ENCODE measurements at regions not wholly inside any gene's neighbourhood (a gene's known extent, or its start where the extent isn't known, plus 50 kb on each side); places are given as distances from the start of the nearest gene placed in this dataset.

DNA sequence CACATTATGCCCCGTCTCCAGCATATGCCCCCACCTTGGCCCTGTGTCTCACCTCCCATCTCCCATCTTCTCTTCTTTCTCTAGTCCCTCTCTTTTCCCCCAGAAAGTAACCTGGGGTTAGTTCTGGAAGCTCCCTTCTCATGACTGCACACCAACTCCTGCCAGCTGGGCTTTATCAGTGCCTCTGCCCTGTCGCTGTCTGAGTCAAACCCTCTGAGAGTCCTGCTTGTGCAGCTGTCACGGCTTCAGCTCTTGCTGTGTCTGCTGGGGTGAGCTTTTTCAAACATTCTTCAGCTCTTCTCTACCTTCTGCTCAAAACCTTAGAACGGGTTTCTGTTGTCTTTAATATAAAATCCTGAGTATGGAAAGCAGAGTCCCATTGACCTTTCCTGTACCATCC lies 304.5 kb upstream of the B3GAT1 start:
- no peak for DNase-seq

DNA sequence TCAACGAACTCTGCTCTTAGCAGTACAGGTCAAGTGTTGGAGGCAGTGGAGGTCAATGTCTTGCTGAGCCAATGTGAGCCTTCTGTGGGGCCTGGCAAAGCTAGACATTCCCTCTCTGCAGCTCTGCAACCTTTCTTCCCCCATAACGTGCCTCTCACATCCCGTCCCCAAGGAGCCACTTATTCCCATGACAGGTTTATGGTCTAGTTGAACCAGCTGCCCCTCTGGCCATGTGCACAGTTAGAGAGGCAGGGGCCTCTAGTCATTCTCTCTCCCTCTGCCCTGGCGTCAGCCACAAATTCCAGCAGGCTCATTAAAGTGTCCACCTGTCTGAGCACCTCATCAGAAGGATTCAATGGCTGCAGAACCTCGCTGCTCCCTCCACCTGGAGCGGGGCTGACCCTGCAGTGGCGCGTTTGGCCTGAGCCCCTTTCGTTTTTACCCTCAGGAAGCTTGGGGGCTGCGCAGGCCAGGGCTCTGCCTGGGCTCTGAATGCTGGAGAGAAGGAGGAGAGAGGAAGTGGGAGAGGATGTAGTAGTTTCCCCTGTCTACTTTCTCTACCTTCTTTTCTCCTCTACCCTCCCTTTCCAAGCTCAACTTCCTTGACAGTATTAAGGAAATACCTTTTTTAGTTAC lies 302.1 kb upstream of the B3GAT1 start:
- no peak for DNase-seq

DNA sequence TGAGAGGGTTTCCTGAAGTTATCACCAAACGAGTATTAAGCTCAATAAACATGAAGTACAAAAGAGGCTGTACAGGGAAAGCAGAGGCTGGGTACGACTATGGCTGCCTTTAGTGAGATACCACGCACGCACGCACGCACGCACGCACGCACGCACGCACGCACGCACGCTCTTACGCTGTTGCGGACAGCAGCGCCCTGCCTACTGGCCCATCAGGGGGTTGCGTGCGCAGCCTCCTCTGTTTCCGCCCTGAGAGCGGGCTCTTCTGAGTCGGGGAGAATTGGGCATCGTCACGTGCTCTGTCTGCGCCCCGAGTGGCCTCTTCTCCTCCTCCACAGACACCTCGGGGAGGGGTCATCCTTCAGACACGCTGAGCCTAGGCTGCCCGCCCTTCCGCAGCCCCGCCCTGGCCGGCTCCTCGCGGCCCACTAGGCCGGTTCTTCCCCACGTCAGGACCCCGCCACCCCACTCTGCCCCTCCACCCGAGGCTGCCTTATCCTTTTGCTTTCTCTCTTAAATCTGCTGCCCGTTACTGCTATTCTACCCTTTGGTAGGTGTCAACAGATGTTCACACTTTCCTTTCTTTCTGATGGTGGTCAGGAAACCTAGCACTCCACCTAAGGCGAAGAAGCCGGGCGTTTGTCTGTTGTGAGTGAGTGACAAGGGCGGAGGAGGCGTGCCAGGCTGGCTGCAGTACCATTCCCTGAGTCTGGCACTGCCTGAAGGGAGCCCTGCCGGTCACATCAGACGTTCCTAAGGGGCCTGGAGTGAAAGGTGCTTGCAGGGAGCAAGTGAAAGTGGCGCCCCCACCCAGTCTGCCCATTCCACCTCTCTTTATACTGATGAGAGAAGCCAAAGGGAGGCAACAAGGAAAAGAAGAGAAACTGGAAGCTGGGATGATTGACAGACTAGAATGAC lies 300.4 kb upstream of the B3GAT1 start:
- no peak for DNase-seq

DNA sequence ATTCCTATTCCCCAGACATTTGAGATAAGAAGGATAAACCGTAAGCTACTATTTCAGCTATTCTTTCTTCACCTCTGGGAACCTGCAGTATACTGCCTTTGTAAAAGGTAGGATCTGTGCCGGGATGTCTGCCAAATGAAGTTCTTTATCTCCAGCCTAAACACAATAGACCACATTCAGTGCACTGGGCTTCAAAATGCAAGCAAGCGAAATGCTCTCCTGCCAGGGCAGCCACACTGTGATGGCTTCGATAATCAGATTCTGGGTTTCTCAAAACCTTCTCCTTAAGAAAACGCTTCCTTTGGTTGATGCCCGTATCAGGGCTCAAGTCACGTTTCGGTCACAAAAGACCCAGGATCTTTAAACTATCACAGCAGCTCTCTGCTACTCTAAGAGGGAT lies 299.5 kb upstream of the B3GAT1 start:
- DNase-seq: no peak

DNA sequence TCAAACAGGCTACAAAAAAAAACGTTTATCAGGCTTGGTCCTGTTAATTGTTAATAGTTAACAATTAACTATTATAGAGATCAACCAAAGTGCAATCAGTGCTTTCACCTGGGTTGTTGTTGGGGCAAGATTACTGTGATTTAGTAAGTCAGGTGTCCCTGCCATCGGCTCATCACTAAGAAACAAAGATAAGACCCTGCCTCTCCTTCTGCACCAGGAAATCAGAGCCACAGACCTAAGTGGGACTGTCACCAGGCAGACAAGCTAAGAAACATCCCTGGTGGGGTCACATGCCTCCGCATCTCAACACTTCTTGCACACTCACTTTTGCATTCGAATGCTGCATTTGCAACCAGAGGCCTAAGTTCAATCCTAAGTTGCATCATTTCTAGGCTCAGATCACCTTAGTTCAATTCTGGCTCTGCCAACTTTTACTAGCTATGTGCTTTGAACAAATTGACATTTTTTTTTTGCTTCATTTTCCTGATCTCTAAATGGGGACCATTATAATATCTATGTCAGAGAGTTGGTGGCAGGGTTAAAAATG lies 298.9 kb upstream of the B3GAT1 start:
- DNase-seq: no peak

DNA sequence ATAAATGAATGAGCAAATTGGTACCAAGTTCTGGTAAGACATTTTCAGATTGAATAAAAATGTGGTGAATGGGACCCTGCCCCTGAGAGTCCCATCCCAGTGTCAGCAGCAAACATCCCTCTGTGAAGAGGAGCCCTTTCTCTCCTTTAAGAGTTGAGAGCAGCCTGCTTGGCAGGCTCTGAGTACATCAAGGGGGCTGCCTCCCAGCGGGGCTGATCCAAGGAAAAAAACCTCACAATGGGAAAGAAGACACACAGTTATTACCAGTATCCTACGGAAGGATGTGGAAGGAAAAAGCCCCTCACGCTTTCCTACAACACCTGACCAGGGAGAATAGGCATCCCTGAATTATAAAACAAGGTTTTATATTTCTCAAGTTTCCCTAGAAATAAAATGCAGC lies 293.8 kb upstream of the B3GAT1 start:
- no peak for DNase-seq

DNA sequence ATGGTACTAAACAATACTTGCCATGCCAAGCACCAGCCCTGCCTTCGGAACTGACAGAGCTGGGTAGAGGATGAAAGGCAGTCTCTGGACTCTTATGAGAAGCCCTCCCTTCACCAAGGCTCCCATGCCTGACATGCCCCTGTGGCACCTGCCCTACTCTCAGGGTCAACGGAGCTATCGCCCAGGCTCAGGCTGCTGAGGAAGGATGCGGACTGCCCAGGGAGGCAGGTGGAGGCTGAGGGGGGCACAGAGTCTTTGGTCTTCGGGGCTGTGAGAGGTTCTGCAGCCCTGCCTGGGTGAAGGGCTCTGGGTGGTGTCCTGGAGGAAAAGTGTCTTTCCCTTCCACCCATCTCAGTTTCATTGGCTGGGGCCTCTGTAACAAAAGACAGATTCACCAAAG lies 290.8 kb upstream of the B3GAT1 start:
- DNase-seq: no peak

DNA sequence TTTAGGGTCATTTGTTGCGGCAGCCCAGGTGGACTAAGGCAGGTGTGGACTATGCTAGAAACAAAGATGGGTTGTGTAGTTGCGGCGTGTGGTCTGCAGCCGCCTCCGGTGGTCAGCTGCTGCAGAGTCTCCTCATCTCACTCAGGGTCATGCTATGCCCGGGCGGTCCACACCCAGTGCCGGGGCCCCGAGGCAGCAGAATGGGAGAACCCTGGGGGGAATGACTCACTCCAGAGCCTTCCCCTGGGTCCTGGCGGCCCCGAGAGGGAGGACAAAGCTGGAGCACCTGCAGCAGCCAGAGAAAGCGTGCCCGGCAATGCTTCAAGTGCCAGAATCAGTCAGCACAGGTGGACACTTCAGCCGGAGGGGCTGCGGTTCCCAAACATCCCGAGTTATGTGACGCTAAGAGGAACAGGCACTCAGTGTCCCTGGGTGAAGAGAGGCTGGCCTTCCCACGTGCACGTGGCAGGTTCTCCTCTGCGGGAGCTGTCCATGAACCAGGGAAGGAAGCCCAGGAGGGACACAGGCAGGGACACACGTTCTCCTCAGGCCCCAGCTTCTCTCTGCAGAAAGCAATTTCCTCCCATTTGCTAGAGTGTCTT lies 289.6 kb upstream of the B3GAT1 start:
- no peak for DNase-seq

DNA sequence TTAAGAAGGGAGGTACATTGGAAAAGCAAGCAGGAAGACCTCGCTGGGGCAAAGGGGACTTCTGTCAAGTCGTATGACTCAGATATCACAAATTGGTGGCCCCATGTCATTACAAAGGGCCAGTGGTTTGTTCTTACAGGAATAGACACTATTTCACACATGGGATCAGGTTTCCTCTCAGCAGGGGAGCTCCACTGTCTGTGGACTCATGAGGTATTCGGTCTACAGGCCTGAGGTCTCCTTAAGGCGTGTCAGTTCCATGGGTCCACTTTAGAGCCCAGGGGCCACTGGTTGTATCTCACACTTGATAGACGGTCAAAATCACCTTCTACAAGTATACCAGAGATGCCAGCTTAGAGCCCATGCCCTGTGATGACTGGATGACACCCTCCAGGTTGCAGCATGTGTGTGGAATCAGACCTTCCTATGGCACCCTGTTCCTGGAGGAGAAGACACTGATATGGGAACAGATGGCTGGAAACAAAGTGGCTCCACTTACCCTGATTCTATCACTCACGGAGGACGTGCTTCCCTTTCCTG lies 288.1 kb upstream of the B3GAT1 start:
- no peak for DNase-seq

DNA sequence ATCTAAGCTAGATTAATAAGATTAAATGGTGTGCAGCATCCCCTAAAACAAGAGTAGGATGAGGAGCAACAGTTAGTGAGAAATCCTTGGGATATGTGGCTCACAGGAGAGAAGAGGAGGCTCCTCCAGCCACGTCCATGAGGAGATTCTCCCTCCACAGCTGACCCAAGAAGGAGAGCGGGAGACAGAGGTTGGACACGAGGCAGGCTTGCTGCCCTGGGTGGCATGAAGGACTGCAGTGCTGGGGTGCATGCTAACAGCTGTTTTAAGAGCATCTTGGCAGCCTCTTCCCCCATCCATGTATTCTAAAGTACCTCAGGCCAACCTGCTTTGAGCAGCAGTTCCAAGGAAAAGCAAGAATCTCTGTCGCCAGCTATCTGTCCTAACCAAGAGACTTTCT lies 284.4 kb upstream of the B3GAT1 start:
- DNase-seq: no peak

DNA sequence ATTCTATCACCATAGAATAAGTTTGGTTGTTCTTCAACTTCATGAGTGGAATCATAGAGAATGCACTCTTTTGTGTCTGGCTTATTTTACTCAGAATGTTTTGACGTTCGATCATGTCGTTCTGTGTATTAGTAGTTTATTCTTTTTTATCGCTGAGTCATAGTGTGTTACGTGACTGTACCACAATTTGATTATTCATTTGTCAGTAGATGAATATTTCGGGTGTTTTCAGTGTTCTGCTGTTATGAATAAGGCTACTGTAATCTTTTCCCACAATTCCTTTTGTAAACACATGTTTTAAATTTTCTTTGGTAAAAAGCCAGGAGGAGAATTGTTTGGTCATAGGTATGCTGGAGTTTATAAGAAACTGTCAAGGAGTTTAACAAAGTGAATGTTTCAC lies 279.9 kb upstream of the B3GAT1 start:
- DNase-seq: no peak

DNA sequence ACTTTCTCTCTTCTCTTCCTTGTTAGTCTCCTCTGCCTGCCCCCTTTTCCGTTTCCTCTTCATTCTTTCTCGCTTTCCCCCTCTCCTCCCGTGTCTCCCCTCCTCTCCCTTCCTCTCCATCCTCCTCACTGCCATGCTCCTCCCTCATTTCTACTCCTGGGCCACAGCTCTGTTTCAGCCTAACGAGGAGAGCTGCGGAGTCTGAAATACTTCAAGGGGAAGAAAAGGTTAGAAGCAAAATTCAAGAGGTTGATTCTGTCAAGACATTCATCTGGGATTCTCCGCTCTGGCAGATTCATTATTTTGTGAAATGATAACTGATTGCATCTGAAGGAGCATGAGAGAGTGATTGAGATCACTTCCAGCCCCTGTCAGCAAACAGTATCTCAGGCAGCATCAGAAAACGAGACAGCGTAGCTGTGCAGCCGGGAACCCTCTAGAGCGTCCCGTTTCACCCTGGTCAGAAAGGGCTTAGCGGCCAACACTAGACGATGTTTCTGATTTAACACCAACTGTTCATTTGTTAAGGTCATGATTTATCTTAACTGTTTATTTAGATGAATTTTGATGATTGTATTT lies 279.3 kb upstream of the B3GAT1 start:
- no peak for DNase-seq

DNA sequence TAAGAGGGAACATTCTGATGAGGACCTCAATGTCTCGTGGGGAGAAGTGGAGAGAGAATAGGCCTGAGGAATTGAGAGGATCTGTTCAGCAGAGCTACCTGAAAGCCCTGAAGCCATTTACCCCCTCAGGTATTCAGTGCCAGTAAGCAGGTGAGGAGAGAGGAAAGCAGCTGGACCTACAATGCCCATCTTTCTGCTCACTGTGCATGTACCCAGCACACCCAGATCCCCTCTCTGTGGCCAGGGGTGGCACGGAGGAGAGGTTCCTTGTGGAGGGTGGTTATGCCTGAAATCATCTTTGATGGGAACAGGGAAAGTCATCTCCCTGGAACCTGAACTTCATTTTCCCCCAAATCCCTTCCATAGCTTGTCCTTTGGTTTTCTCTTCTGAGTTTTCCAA lies 277.8 kb upstream of the B3GAT1 start:
- no peak for DNase-seq

DNA sequence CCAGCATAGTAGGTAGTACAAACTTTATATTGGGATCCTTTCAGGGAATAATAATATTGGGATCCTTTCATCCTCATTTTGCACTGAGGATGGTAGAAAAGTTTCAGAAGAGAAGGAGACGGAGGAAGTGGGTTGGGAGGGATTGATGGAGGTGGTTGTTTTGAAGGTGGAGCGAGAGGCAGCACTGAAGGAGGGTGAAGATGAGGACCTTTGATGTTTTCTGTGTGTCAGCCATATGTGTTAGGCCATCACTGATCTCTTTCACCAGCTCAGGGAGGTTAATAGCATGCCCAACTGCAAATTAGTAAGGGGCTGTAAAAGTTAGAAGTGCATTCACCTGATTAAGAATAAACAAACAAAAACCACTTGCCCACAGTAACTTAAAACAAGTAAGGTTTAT lies 275.5 kb upstream of the B3GAT1 start:
- DNase-seq: no peak

DNA sequence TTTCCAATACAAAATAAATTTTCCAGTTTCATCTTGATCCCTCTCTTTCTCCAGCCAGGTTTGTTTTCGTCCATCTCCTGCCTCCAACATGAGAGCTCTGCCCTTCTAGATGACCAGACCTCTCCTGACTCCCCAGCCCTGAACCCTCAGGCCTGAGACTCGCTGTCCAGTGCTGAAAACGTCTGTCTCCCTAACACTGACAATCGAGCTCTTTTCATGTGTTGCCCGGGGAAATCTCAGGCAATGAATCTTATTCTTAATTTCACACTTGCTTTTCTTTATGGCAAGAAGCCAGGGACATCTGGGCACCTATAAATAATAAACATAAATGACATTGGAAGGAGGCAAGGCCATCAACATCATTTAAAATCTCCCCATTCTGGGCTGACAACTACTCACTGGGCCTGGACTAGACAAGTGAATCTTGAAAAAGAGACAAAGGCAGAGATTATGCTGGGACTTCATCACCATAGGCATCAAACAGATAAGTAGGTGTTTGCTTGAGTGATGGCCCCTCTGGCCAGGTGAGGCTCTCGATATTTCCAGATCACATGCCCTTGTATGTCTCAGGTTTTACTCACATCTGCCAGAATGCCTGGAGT lies 274.5 kb upstream of the B3GAT1 start:
- DNase-seq: no peak

DNA sequence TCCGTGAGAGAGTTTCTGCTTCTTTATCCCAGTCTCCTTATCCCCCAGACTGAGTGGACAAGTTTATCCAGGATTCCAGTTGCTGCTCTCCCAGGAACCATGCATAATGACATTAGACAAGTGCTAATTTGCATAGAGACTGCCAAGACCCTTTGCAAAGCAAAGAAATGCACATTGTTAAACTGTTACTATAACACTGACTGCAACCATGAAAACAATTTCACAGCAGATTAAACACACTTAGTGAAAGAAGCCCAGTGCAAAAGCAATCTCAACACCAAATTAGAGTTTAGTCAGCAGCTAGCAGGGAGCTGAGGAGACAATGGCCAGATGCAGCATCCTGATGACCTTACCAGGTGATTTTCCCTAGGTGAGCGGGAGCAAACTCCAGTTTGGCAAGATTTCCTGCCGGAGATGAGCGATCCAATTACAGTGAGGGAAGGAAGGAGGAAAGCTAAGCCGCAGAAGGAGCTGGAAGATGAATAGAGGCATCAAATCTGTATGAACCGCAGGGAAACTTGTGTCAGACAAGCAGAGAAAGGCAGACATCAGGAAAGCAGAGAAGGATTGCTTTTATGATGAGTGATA lies 273.8 kb upstream of the B3GAT1 start:
- DNase-seq: no peak

DNA sequence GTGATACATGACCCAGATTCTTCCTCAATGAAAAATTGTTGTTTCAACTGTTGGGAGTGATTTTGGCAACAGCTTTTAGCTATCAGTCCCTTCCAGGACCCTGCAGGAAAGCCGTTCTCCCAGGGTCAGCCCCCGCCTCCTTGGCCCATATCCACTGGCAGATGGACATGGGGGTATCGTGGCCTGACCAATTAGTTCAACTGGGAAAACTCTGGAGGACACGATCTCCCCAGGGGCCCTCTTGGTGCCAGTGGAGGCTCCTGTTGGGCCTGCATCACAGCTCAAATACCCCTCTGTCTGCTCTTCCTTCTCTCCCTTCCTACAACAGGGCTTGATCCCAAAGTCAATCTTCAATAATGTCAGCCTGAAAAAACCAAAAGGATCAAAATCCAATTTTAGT lies 272.5 kb upstream of the B3GAT1 start:
- no peak for DNase-seq

DNA sequence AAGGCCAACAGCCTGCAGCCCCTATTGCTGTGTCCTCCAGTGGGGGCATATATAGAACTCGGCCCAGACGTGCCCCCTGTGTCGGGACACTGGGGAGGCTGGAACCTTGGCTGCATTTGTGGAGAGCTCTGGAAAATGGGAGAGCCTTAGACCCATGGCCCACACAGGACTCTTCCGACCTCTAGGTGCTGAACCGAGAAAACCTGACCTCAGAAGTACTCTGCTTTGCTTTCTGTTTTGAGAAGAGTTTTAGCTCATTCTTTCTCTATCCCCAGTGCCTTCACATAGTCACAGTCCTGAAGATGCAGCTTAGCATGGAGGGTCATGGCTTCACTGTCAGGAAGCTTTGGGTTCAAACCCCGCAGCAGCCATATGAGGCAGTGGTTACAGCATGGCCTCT lies 271.8 kb upstream of the B3GAT1 start:
- no peak for DNase-seq

DNA sequence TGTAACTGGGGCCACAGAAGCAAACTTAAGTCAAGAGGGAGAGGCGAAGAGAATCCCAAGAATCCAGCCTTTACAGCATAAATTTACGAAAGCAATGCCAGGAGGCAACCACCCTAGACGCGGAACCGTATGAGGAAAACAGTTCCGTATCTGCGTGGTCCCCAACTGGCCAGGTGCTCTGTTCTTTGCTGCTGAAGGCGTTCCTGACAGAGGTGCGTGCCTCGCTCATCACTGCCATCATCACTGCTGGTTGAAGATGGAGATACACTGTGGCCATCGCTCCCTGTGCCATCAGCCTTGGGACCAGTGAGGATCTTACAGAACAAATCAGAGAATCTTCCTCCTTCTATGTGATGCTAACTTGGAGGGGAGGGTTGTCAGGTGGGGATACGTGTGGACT lies 270.5 kb upstream of the B3GAT1 start:
- no peak for DNase-seq

DNA sequence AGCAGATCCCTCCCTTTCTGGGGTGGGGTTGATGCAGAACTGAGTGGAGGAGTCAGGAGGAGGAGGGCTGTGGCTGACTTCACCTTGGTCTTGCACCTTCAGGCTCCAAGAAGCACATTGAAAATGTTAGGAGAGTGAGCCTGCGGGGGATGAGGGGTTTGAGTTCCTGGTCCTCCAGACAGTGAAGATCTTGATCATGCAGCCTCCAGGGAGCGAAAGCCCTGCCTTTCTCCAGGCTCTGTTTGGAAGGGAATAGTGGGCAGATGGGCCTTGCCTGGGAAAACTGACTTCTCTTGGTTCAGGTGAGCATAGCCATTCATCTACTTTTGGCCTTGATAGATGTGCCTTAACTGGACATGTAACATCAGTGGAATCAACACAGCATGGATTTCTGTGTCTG lies 267.6 kb upstream of the B3GAT1 start:
- DNase-seq: no peak

DNA sequence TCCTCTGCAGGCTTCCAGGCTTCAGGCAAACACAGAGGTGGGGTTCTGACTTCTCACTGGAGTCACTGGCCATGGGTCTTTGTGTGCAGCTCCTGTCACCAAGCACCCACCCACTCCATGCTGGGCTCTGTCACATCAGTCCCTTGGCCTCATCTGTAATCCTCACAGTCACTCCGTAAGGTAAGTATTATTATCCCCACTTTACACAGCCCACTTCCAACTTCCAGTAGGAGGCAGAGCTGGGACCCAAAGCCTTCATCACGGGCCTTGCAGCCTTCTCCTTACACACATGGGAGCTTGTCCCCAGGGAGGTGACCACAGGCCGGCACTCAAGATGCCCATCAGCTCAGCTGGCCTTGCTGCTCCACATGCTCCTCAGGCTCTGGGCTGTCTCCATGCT lies 266.7 kb upstream of the B3GAT1 start:
- DNase-seq: no peak

DNA sequence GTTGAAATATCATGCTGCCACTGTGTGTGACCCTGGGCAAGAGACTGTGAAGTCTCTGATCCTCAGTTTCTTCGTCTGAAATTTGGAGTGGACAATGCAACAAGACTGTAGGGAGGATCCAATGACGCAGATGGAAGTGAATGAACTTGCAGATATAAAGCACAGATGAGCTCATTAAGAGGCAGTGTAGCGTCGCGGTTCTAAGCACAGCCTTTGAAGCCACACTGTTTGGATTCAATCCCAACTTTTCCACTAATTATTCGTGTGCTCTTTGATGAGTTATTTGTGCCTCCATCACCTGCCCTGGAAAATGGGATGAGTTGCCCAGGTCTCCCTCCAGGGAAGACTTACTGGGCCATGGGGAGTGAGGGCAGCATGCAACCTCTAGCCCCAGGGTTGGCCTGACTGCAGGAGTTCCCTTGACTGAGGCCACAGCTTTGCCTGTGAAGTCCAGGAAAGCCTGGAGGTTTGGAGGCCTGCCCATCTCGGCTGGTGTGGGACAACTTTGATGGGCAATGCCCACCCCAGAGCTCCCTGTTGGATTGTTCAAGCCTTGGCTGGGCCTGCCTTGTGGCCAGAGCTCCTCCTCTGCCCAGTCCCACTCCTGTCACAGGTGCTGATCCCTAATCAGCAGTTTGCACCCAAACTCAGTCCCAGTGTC lies 266.0 kb upstream of the B3GAT1 start:
- no peak for DNase-seq
